ENCODE measurements at regions not wholly inside any gene's neighbourhood (a gene's known extent, or its start where the extent isn't known, plus 50 kb on each side); places are given as distances from the start of the nearest gene placed in this dataset.

- TF ChIP-seq, protein P1, sequence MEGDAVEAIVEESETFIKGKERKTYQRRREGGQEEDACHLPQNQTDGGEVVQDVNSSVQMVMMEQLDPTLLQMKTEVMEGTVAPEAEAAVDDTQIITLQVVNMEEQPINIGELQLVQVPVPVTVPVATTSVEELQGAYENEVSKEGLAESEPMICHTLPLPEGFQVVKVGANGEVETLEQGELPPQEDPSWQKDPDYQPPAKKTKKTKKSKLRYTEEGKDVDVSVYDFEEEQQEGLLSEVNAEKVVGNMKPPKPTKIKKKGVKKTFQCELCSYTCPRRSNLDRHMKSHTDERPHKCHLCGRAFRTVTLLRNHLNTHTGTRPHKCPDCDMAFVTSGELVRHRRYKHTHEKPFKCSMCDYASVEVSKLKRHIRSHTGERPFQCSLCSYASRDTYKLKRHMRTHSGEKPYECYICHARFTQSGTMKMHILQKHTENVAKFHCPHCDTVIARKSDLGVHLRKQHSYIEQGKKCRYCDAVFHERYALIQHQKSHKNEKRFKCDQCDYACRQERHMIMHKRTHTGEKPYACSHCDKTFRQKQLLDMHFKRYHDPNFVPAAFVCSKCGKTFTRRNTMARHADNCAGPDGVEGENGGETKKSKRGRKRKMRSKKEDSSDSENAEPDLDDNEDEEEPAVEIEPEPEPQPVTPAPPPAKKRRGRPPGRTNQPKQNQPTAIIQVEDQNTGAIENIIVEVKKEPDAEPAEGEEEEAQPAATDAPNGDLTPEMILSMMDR (IDR thresholded peaks at IDR 0.05): no peak
- DNase-seq (ENCODE audit: low spot score): peak; percentile 46
- no peaks in the 10 kb centered on the region for H3K27me3 ChIP-seq
- H3K27ac ChIP-seq: peak overlapping the region in 1 of 2 donors; percentile 58
- H3K9me3 ChIP-seq: no peaks in the 10 kb centered on the region
- H3K4me3 ChIP-seq: no peak overlapping the region
- peaks cover 0 to 9% of the 10 kb centered on the region in 2 donors for H3K4me1 ChIP-seq
- H3K36me3 ChIP-seq: no peaks in the 10 kb centered on the region
These were observed 83.3 kb downstream of the RAMP3 start for GRCh38 chr7:45240926-45241325.

- Histone ChIP-seq H3K4me1 (peaks cover 0 to 9% of the 10 kb centered on the region in 2 donors), H3K27ac (peak overlapping the region in 1 of 2 donors; percentile 29), H3K27me3 (no peaks in the 10 kb centered on the region), H3K4me3 (no peak overlapping the region), H3K36me3 (no peaks in the 10 kb centered on the region), H3K9me3 (no peaks in the 10 kb centered on the region)
- TF ChIP-seq, protein P1 (IDR thresholded peaks at IDR 0.05): no peak
- peak; percentile 50 for DNase-seq (ENCODE audit: low spot score)
These were observed 83.9 kb downstream of the RAMP3 start for GRCh38 chr7:45241339-45242109.

DNA sequence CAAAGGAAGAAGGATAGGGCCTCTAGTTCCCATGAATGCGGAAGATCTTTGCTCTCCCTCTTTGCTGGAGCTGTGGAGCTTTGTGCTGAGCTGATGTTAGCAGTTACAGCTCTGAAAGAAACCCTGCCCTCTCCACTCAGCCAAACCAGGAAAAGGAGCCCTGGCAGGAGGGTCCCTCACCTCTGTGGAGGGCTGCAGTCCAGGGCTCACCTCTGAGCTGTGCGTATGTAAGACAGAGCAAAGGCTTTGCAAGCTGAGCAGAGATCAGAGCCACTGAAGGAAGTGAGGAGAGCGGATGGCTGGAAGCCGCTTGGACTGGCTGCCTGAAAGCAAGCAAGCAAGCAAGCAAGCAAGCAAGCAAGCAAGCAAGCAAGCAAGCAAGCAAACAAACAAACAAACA lies 84.7 kb downstream of the RAMP3 start:
- H3K4me3 ChIP-seq: no peak overlapping the region
- peak overlapping the region in 1 of 2 donors; percentile 29 for H3K27ac ChIP-seq
- H3K27me3 ChIP-seq: no peaks in the 10 kb centered on the region
- no peaks in the 10 kb centered on the region for H3K36me3 ChIP-seq
- DNase-seq (ENCODE audit: low spot score): peak; percentile 55
- peaks cover 0 to 9% of the 10 kb centered on the region in 2 donors for H3K4me1 ChIP-seq
- H3K9me3 ChIP-seq: peaks cover 0 to under 1% of the 10 kb centered on the region in 2 donors
- TF ChIP-seq, protein P1 (IDR thresholded peaks at IDR 0.05): no peak

DNA sequence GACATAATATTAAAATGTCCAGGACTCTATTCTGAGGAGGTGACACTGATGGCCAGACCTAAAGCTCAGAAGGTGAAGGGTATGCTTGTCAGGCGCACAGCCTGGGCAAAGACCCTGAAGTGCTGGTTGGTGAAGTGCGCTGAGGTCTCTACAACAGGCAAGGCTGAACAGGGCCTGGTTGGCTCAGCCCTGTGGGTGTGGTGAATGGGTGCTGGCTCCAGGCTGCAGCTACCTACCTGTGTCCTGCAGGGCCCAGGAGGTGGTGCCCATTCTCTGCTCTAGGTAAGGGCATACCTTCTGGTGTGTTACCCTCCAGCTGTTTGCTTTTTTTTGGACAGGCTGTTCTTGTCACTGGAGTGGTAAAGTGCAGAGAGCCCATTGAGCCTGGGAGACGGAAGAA lies 85.1 kb downstream of the RAMP3 start:
- Histone ChIP-seq H3K4me3 (no peak overlapping the region), H3K4me1 (peaks cover 0 to 9% of the 10 kb centered on the region in 2 donors), H3K27ac (no peak overlapping the region), H3K27me3 (no peaks in the 10 kb centered on the region), H3K36me3 (no peaks in the 10 kb centered on the region), H3K9me3 (peaks cover 0 to 5% of the 10 kb centered on the region in 2 donors)
- peak; percentile 5 for DNase-seq (ENCODE audit: low spot score)
- TF ChIP-seq, protein P1 (IDR thresholded peaks at IDR 0.05): no peak

DNA sequence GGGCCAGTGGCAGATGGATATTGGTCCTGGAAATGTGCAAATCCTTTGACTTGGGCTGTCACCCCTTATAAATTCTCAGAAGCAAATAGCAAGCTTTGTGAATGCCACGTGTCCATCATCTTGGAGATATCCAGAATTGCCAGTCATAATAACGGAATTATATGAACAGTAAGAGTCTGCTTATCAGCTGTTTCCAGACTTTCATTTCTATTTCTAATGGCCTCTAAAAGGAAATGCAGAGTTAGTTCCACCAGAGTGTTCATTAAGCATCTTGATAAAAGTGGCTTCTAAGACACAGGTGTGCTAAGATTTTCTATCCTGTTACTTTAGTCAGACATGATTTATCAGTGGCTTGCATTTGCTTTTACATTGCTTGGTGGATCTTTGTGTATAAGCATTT lies 87.4 kb downstream of the RAMP3 start:
- Histone ChIP-seq H3K36me3 (no peaks in the 10 kb centered on the region), H3K4me1 (peaks cover 0 to 4% of the 10 kb centered on the region in 2 donors), H3K27me3 (no peaks in the 10 kb centered on the region), H3K9me3 (peaks cover 0 to 7% of the 10 kb centered on the region in 2 donors), H3K27ac (no peak overlapping the region), H3K4me3 (no peak overlapping the region)
- no peak for DNase-seq (ENCODE audit: low spot score)
- TF ChIP-seq, protein P1 (IDR thresholded peaks at IDR 0.05): no peak

Measured in right atrium auricular region (tissue), 2 donors.